Hepatocyte (in vitro differentiated cells): ENCODE measurements at regions not wholly inside any gene's neighbourhood (a gene's known extent, or its start where the extent isn't known, plus 50 kb on each side); places are given as distances from the start of the nearest gene placed in this dataset.

Experiments used
- DNase-seq: peaks from one replicate; pipeline ENCODE4 v3.0.0-alpha.2; 2016; ENCODE audit warnings: low spot score
- H2AFZ ChIP-seq: fragments of 200-600 bp; sonication (generic); 2 replicates; pipeline ENCODE4 v1.6.0; 2016; ENCODE audit warnings: antibody characterized with exemption, mild to moderate bottlenecking
- H3K27ac ChIP-seq: fragments of 200-600 bp; sonication (generic); 2 replicates; pipeline ENCODE4 v1.5.1; 2016; ENCODE audit warnings: mild to moderate bottlenecking
- H3K27me3 ChIP-seq: fragments of 200-600 bp; sonication (generic); 2 replicates; pipeline ENCODE4 v1.6.1; 2016
- H3K36me3 ChIP-seq: fragments of 200-600 bp; sonication (generic); replicated peaks from 2 replicates; pipeline ENCODE4 v1.5.1; 2016; ENCODE audit warnings: low read depth; ENCODE audit not compliant: insufficient read depth
- H3K4me1 ChIP-seq: fragments of 200-600 bp; sonication (generic); 2 replicates; pipeline ENCODE4 v1.5.1; 2016; ENCODE audit warnings: mild to moderate bottlenecking, moderate library complexity; ENCODE audit not compliant: insufficient read depth
- H3K4me2 ChIP-seq: fragments of 200-600 bp; sonication (generic); 2 replicates; pipeline ENCODE4 v1.6.0; 2016
- H3K4me3 ChIP-seq: fragments of 200-600 bp; sonication (generic); 2 replicates; pipeline ENCODE4 v1.5.1; 2016; ENCODE audit warnings: mild to moderate bottlenecking
- H3K79me2 ChIP-seq: fragments of 200-600 bp; sonication (generic); 2 replicates; pipeline ENCODE4 v1.6.0; 2017; ENCODE audit warnings: mild to moderate bottlenecking
- H3K9me2 ChIP-seq: fragments of 200-600 bp; sonication (generic); replicated peaks from 2 replicates; pipeline ENCODE4 v1.6.0; 2017; ENCODE audit warnings: mild to moderate bottlenecking; ENCODE audit not compliant: insufficient read depth
- H3K9me3 ChIP-seq: fragments of 200-600 bp; sonication (generic); 2 replicates; pipeline ENCODE4 v1.5.1; 2016; ENCODE audit warnings: low read depth, mild to moderate bottlenecking
- H4K20me1 ChIP-seq: fragments of 200-600 bp; sonication (generic); 2 replicates; pipeline ENCODE4 v1.6.0; 2016; ENCODE audit warnings: mild to moderate bottlenecking; ENCODE audit not compliant: insufficient read depth, poor library complexity, severe bottlenecking
- CTCF ChIP-seq: fragments of 200-600 bp; sonication (generic); IDR thresholded peaks from 2 replicates; pipeline ENCODE4 v1.5.1; 2016; ENCODE audit warnings: antibody characterized with exemption, mild to moderate bottlenecking; ENCODE audit not compliant: poor library complexity
- EZH2 ChIP-seq: fragments of 200-600 bp; sonication (generic); IDR thresholded peaks from 2 replicates; pipeline ENCODE4 v1.6.1; 2016; ENCODE audit warnings: antibody characterized with exemption, mild to moderate bottlenecking, borderline replicate concordance
- EZH2phosphoT487 ChIP-seq: fragments of 200-600 bp; sonication (generic); IDR thresholded peaks from one replicate; pipeline ENCODE4 v1.6.1; 2018; ENCODE audit warnings: antibody characterized with exemption, mild to moderate bottlenecking, low read depth, moderate library complexity; ENCODE audit not compliant: unreplicated experiment, severe bottlenecking
- WGBS: methylation state at CpG from one replicate; pipeline ENCODE4 v1.1.6; 2016; ENCODE audit warnings: low lambda C conversion rate; ENCODE audit errors: missing lambda C conversion rate; 5-methylcytosine and 5-hydroxymethylcytosine counted together

- 94% methylated on average over 3 of the region's 3 CpGs for WGBS
- H4K20me1 ChIP-seq: no peaks in the 10 kb centered on the region
- no peak for DNase-seq
- no peak overlapping the region for H3K4me3 ChIP-seq
- H3K79me2 ChIP-seq: no peaks in the 10 kb centered on the region
- no peak overlapping the region for H2AFZ ChIP-seq
- no peaks in the 10 kb centered on the region for H3K9me2 ChIP-seq
- TF ChIP-seq EZH2phosphoT487: no peak
- TF ChIP-seq EZH2: no peak
- no peak for TF ChIP-seq CTCF
- H3K9me3 ChIP-seq: no peaks in the 10 kb centered on the region
- no peaks in the 10 kb centered on the region for H3K36me3 ChIP-seq
- H3K27ac ChIP-seq: no peak overlapping the region
- H3K4me1 ChIP-seq: no peaks in the 10 kb centered on the region
- no peaks in the 10 kb centered on the region for H3K27me3 ChIP-seq
- no peak overlapping the region for H3K4me2 ChIP-seq
Observed at GRCh38 chr4:24400537-24400936, 183.8 kb downstream of the DHX15 start.

- no peaks in the 10 kb centered on the region for H4K20me1 ChIP-seq
- 95% methylated on average over 4 of the region's 4 CpGs for whole genome bisulfite sequencing
- no peaks in the 10 kb centered on the region for H3K79me2 ChIP-seq
- DNase-seq: no peak
- H3K4me3 ChIP-seq: no peak overlapping the region
- no peaks in the 10 kb centered on the region for H3K36me3 ChIP-seq
- no peaks in the 10 kb centered on the region for H3K9me3 ChIP-seq
- TF ChIP-seq EZH2phosphoT487 (no peak), EZH2 (no peak), CTCF (no peak)
- H3K27ac ChIP-seq: no peak overlapping the region
- H3K4me1 ChIP-seq: no peaks in the 10 kb centered on the region
- no peaks in the 10 kb centered on the region for H3K27me3 ChIP-seq
- H3K9me2 ChIP-seq: no peaks in the 10 kb centered on the region
- no peak overlapping the region for H2AFZ ChIP-seq
- no peak overlapping the region for H3K4me2 ChIP-seq
Observed at GRCh38 chr4:24396988-24397387, 187.4 kb downstream of the DHX15 start.

- H3K9me3 ChIP-seq: no peaks in the 10 kb centered on the region
- 87% methylated on average over 7 of the region's 7 CpGs for WGBS
- no peaks in the 10 kb centered on the region for H3K9me2 ChIP-seq
- no peak overlapping the region for H3K4me2 ChIP-seq
- no peaks in the 10 kb centered on the region for H3K79me2 ChIP-seq
- H3K4me3 ChIP-seq: no peak overlapping the region
- no peaks in the 10 kb centered on the region for H3K27me3 ChIP-seq
- TF ChIP-seq EZH2phosphoT487: no peak
- TF ChIP-seq CTCF: no peak
- TF ChIP-seq EZH2: no peak
- H3K27ac ChIP-seq: no peak overlapping the region
- no peak overlapping the region for H2AFZ ChIP-seq
- no peak for DNase-seq
- no peaks in the 10 kb centered on the region for H4K20me1 ChIP-seq
- H3K4me1 ChIP-seq: no peaks in the 10 kb centered on the region
- no peaks in the 10 kb centered on the region for H3K36me3 ChIP-seq
Observed at GRCh38 chr4:24395937-24396336, 188.4 kb downstream of the DHX15 start.

- TF ChIP-seq EZH2phosphoT487 (no peak), CTCF (no peak), EZH2 (no peak)
- H3K4me3 ChIP-seq: no peak overlapping the region
- H3K9me2 ChIP-seq: no peaks in the 10 kb centered on the region
- no peaks in the 10 kb centered on the region for H3K79me2 ChIP-seq
- H3K27me3 ChIP-seq: no peaks in the 10 kb centered on the region
- no peaks in the 10 kb centered on the region for H3K36me3 ChIP-seq
- H3K4me2 ChIP-seq: no peak overlapping the region
- H2AFZ ChIP-seq: no peak overlapping the region
- WGBS: 74% methylated on average over 4 of the region's 4 CpGs
- no peaks in the 10 kb centered on the region for H4K20me1 ChIP-seq
- H3K27ac ChIP-seq: no peak overlapping the region
- DNase-seq: no peak
- no peaks in the 10 kb centered on the region for H3K4me1 ChIP-seq
- H3K9me3 ChIP-seq: no peaks in the 10 kb centered on the region
Observed at GRCh38 chr4:24394041-24394440, 190.3 kb downstream of the DHX15 start.
